ENCODE measurements at regions not wholly inside any gene's neighbourhood (a gene's known extent, or its start where the extent isn't known, plus 50 kb on each side); places are given as distances from the start of the nearest gene placed in this dataset.

- TF ChIP-seq TAF1 (IDR thresholded peaks at IDR 0.05; ENCODE audit: low read depth, low read length) (no peak), NRF1 (IDR thresholded peaks at IDR 0.05; ENCODE audit: low read depth, low read length) (no peak), POLR2AphosphoS5 (IDR thresholded peaks at IDR 0.05; ENCODE audit: low read depth, low read length) (no peak), CREB1 (IDR thresholded peaks at IDR 0.05) (no peak), CTCF (IDR thresholded peaks at IDR 0.05; ENCODE audit: control extremely low read depth in 1 of 3, insufficient read depth in 1 of 3, low read depth in 1 of 3, low read length in 3 of 3) (no peak), JUN (IDR thresholded peaks at IDR 0.05; ENCODE audit: low read depth, low read length) (no peak), EZH2 (IDR thresholded peaks at IDR 0.05; ENCODE audit: low read depth, low read length, severe bottlenecking) (no peak), MAFK (IDR thresholded peaks at IDR 0.05; ENCODE audit: low read depth, low read length) (no peak), RNF2 (IDR thresholded peaks at IDR 0.05; ENCODE audit: borderline replicate concordance, low read depth, low read length, missing control alignments, poor library complexity, severe bottlenecking) (no peak), TEAD4 (IDR thresholded peaks at IDR 0.05; ENCODE audit: low read depth, low read length) (no peak), CEBPB (IDR thresholded peaks at IDR 0.05; ENCODE audit: low read depth, low read length) (no peak), SIN3A (conservative IDR thresholded peaks at IDR 0.05 in 1 of 2, IDR thresholded peaks at IDR 0.05 in 1 of 2; ENCODE audit: low read depth in 1 of 2, low read length in 2 of 2) (no peak), CBX8 (IDR thresholded peaks at IDR 0.05; ENCODE audit: borderline replicate concordance, low read depth, low read length) (no peak)
Observed at GRCh38 chr5:91243852-91244251, 139.3 kb downstream of the ARRDC3 start.

Data from H1 (cell line).